IMR-90 (cell line): ENCODE measurements at regions not wholly inside any gene's neighbourhood (a gene's known extent, or its start where the extent isn't known, plus 50 kb on each side); places are given as distances from the start of the nearest gene placed in this dataset.

Experiments
- ATAC-seq: fragments of 200-7000 bp; cut with Tn5 transposase; 2 replicates; pipeline ENCODE4 v1.9.1; 2020; ENCODE audit warnings: low read depth, mild to moderate bottlenecking, moderate library complexity
- BruUV-seq: library from RNA; stranded (reverse); fragments of 400-500 nt; replicated peaks from 2 replicates; lab custom pipeline; 2021; lab: Mats Ljungman, UMichigan
- CTCF ChIA-PET: fragments of 300-600 bp; formaldehyde crosslinking; extraction: SDS; loops from one replicate; lab custom pipeline; 2021; ENCODE audit warnings: antibody characterized with exemption; lab: Yijun Ruan, JAX
- POLR2A ChIA-PET: fragments of 300-600 bp; sonication (Branson Sonifier 250); formaldehyde crosslinking; loops from one replicate; lab custom pipeline; 2022; ENCODE audit warnings: antibody characterized with exemption; ENCODE audit not compliant: unreplicated experiment; lab: Charles Lee
- DNase-seq: peaks from one replicate; pipeline ENCODE4 v3.0.0; 2013
- H2AFZ ChIP-seq: replicated peaks from 2 replicates; pipeline ENCODE3; 2013; ENCODE audit warnings: low read length, mild to moderate bottlenecking; ENCODE audit not compliant: poor library complexity
- H2AK5ac ChIP-seq: 2 replicates; pipeline ENCODE4 v1.6.1; 2013; ENCODE audit warnings: low read depth, low read length, inconsistent platforms
- H2AK9ac ChIP-seq: replicated peaks from 2 replicates; pipeline ENCODE3; 2013; ENCODE audit warnings: mild to moderate bottlenecking, low read depth, low read length, moderate library complexity; ENCODE audit not compliant: poor library complexity
- H2BK120ac ChIP-seq: 2 replicates; pipeline ENCODE4 v1.6.1; 2013; ENCODE audit warnings: low read depth, low read length, inconsistent platforms
- H2BK15ac ChIP-seq: 3 replicates; pipeline ENCODE4 v1.6.1; 2013; ENCODE audit warnings: low read depth, low read length, inconsistent platforms
- H2BK20ac ChIP-seq: 2 replicates; pipeline ENCODE4 v1.6.1; 2013; ENCODE audit warnings: low read depth, mild to moderate bottlenecking, inconsistent platforms, low read length, moderate library complexity
- H2BK5ac ChIP-seq: 2 replicates; pipeline ENCODE4 v1.6.1; 2013; ENCODE audit warnings: mild to moderate bottlenecking, low read depth, low read length, inconsistent platforms; ENCODE audit not compliant: poor library complexity, severe bottlenecking
- H3K14ac ChIP-seq: replicated peaks from 2 replicates; pipeline ENCODE4 v1.6.1; 2013; ENCODE audit warnings: low read depth, low read length, inconsistent platforms
- H3K18ac ChIP-seq: 2 replicates; pipeline ENCODE4 v1.6.1; 2013; ENCODE audit warnings: low read depth, low read length, control low read depth
- H3K23ac ChIP-seq: 2 replicates; pipeline ENCODE4 v1.6.1; 2013; ENCODE audit warnings: low read depth, low read length, inconsistent platforms
- H3K27ac ChIP-seq: 2 replicates; pipeline ENCODE4 v1.5.1; 2013; ENCODE audit warnings: mild to moderate bottlenecking, control low read depth, low read length; ENCODE audit not compliant: insufficient read depth
- H3K27me3 ChIP-seq: 2 replicates; pipeline ENCODE4 v1.6.1; 2013; ENCODE audit warnings: low read length; ENCODE audit not compliant: control insufficient read depth, insufficient read depth
- H3K36me3 ChIP-seq: 2 replicates; pipeline ENCODE4 v1.6.1; 2013; ENCODE audit warnings: low read length, mixed read lengths; ENCODE audit not compliant: control insufficient read depth, insufficient read depth
- H3K4ac ChIP-seq: 2 replicates; pipeline ENCODE4 v1.6.1; 2013; ENCODE audit warnings: low read depth, low read length, inconsistent platforms
- H3K4me1 ChIP-seq: 2 replicates; pipeline ENCODE4 v1.6.1; 2013; ENCODE audit warnings: low read length, mixed read lengths; ENCODE audit not compliant: control insufficient read depth, insufficient read depth
- H3K4me2 ChIP-seq: 2 replicates; pipeline ENCODE4 v1.6.1; 2013; ENCODE audit warnings: low read depth, mild to moderate bottlenecking, control low read depth, low read length, moderate library complexity
- H3K4me3 ChIP-seq: 2 replicates; pipeline ENCODE4 v1.5.1; 2013; ENCODE audit warnings: low read depth, mild to moderate bottlenecking, control low read depth, low read length, moderate library complexity; ENCODE audit not compliant: insufficient read depth
- H3K56ac ChIP-seq: 2 replicates; pipeline ENCODE4 v1.6.1; 2013; ENCODE audit warnings: low read length, inconsistent platforms; ENCODE audit not compliant: insufficient read depth; ENCODE audit errors: extremely low read depth
- H3K79me1 ChIP-seq, 2 experiments: 2 replicates each; pipeline ENCODE4 v1.6.1; 2013; ENCODE audit warnings: low read length in 2 of 2, inconsistent platforms in 1 of 2, low read depth in 1 of 2
- H3K9ac ChIP-seq: 2 replicates; pipeline ENCODE4 v1.6.1; 2013; ENCODE audit warnings: low read depth, low read length, control low read depth
- H3K9me1 ChIP-seq: 2 replicates; pipeline ENCODE4 v1.6.1; 2013; ENCODE audit warnings: low read length, inconsistent platforms; ENCODE audit not compliant: insufficient read depth
- H3K9me3 ChIP-seq: 2 replicates; pipeline ENCODE4 v1.6.1; 2013; ENCODE audit warnings: low read length; ENCODE audit not compliant: control insufficient read depth, insufficient read depth
- H4K20me1 ChIP-seq: 2 replicates; pipeline ENCODE4 v1.6.1; 2013; ENCODE audit warnings: low read length, inconsistent platforms; ENCODE audit not compliant: insufficient read depth
- H4K5ac ChIP-seq: 2 replicates; pipeline ENCODE4 v1.6.1; 2013; ENCODE audit warnings: mild to moderate bottlenecking, low read depth, low read length, control low read depth
- H4K8ac ChIP-seq, 2 experiments: 2 replicates each; pipeline ENCODE4 v1.6.1; 2013; ENCODE audit warnings: low read depth in 2 of 2, low read length in 2 of 2, control low read depth in 1 of 2, inconsistent platforms in 1 of 2
- H4K91ac ChIP-seq: 2 replicates; pipeline ENCODE4 v1.6.1; 2013; ENCODE audit warnings: low read depth, low read length, inconsistent platforms; ENCODE audit not compliant: insufficient read depth
- CEBPB ChIP-seq: IDR thresholded peaks from 2 replicates; pipeline ENCODE4 v1.6.1; 2012; ENCODE audit warnings: low read depth, low read length, improper control_type of control experiment
- CHD1 ChIP-seq: IDR thresholded peaks from 2 replicates; pipeline ENCODE4 v1.6.1; 2012; ENCODE audit warnings: low read depth, low read length, improper control_type of control experiment
- CTCF ChIP-seq: conservative IDR thresholded peaks from 2 replicates; pipeline ENCODE4 v1.5.1; 2012; ENCODE audit warnings: mild to moderate bottlenecking, low read depth, low read length, improper control_type of control experiment
- ELK1 ChIP-seq: fragments of 150-350 bp; IDR thresholded peaks from 2 replicates; pipeline ENCODE4 v1.6.1; 2016; ENCODE audit warnings: low read depth, mild to moderate bottlenecking, low read length, moderate library complexity, borderline replicate concordance
- FOS ChIP-seq: fragments of 150-350 bp; IDR thresholded peaks from 2 replicates; pipeline ENCODE4 v1.6.1; 2016; ENCODE audit warnings: low read depth, low read length
- MAFK ChIP-seq: IDR thresholded peaks from 2 replicates; pipeline ENCODE4 v1.6.1; 2012; ENCODE audit warnings: low read depth, low read length, improper control_type of control experiment
- MAZ ChIP-seq: IDR thresholded peaks from 2 replicates; pipeline ENCODE4 v1.6.1; 2012; ENCODE audit warnings: low read depth, mild to moderate bottlenecking, low read length, improper control_type of control experiment, moderate library complexity, borderline replicate concordance
- MXI1 ChIP-seq: IDR thresholded peaks from 2 replicates; pipeline ENCODE4 v1.6.1; 2012; ENCODE audit warnings: low read depth, mild to moderate bottlenecking, low read length, moderate library complexity, borderline replicate concordance
- POLR2A ChIP-seq: IDR thresholded peaks from 2 replicates; pipeline ENCODE4 v1.6.1; 2012; ENCODE audit warnings: mild to moderate bottlenecking, low read depth, low read length
- RAD21 ChIP-seq: IDR thresholded peaks from 2 replicates; pipeline ENCODE4 v1.6.1; 2012; ENCODE audit warnings: low read length, improper control_type of control experiment
- RCOR1 ChIP-seq: IDR thresholded peaks from 2 replicates; pipeline ENCODE4 v1.6.1; 2012; ENCODE audit warnings: mild to moderate bottlenecking, low read length, improper control_type of control experiment; ENCODE audit not compliant: insufficient replicate concordance
- RFX5 ChIP-seq: IDR thresholded peaks from 2 replicates; pipeline ENCODE4 v1.8.0; 2012; ENCODE audit warnings: low read depth, mild to moderate bottlenecking, low read length, moderate library complexity
- SMC3 ChIP-seq: fragments of 150-350 bp; IDR thresholded peaks from 2 replicates; pipeline ENCODE4 v1.6.1; 2016; ENCODE audit warnings: low read depth, mild to moderate bottlenecking, antibody characterized with exemption, low read length, moderate library complexity
- USF2 ChIP-seq: fragments of 150-350 bp; IDR thresholded peaks from 2 replicates; pipeline ENCODE4 v1.6.1; 2017; ENCODE audit warnings: mild to moderate bottlenecking, antibody characterized with exemption, low read length, low read depth
- dilution Hi-C: fragments of 300-500 bp; cut with HindIII; formaldehyde crosslinking; loops from one replicate; pipeline ENCODE4 v1.14.3; 2018; ENCODE audit warnings: low sequenced_read_pairs; ENCODE audit not compliant: unreplicated experiment
- in situ Hi-C: fragments of 300-500 bp; cut with MboI; formaldehyde crosslinking; loops from 3 replicates; pipeline ENCODE4 v1.14.3; 2019; ENCODE audit warnings: low sequenced_read_pairs, inconsistent platforms, mixed read lengths
- intact Hi-C: fragments of 100-400 bp; cut with micrococcal nuclease; formaldehyde crosslinking; loops from 2 replicates; pipeline ENCODE4 v1.10.0; 2022

- no peak for TF ChIP-seq POLR2A
- no peak for TF ChIP-seq MAFK
- no peak for TF ChIP-seq CEBPB
- TF ChIP-seq ELK1 = no peak
- no peak for TF ChIP-seq RAD21
- no peak for TF ChIP-seq USF2
- no peak for TF ChIP-seq MXI1
- no peak for TF ChIP-seq CHD1
- TF ChIP-seq CTCF = no peak
- no peak for TF ChIP-seq FOS
- TF ChIP-seq SMC3 = no peak
- no peak for TF ChIP-seq RFX5
- no peak for TF ChIP-seq RCOR1
- no peak for TF ChIP-seq MAZ
- in situ Hi-C loops = no loop called here
- CTCF ChIA-PET = no interaction called here
Observed at GRCh38 chr3:95456835-95457234, 1357.6 kb upstream of the EPHA6 start.

More at GRCh38 chr3:95456835-95457234, 1357.6 kb upstream of the EPHA6 start:
- intact Hi-C loops = no loop called here
- no peak overlapping the region for H2AFZ ChIP-seq
- H2AK5ac ChIP-seq = no peak overlapping the region
- ATAC-seq (no peak), DNase-seq (no peak)
- no peak overlapping the region for H2BK5ac ChIP-seq
- no peak overlapping the region for H3K4me2 ChIP-seq
- no peaks in the 10 kb centered on the region for H3K9me1 ChIP-seq
- no peaks in the 10 kb centered on the region for H3K27me3 ChIP-seq
- H3K9me3 ChIP-seq = peaks cover 3% of the 10 kb centered on the region; the same call in 1 of the 2 replicates
- no peak overlapping the region for H2BK15ac ChIP-seq
- dilution Hi-C loops = no loop called here
- H3K14ac ChIP-seq = no peak overlapping the region
- no peak overlapping the region for H3K18ac ChIP-seq
- no peaks in the 10 kb centered on the region for H3K36me3 ChIP-seq
- no peak overlapping the region for H4K5ac ChIP-seq
- no peak overlapping the region for H3K9ac ChIP-seq
- H3K27ac ChIP-seq = no peak overlapping the region
- H3K4me3 ChIP-seq = no peak overlapping the region
- BruUV-seq = no TSS peak
- H2BK20ac ChIP-seq = no peak overlapping the region
- H2AK9ac ChIP-seq = no peak overlapping the region
- H3K79me1 ChIP-seq = no peaks in the 10 kb centered on the region
- H3K4ac ChIP-seq = no peak overlapping the region
- no peak overlapping the region for H4K91ac ChIP-seq
- no peak overlapping the region for H3K23ac ChIP-seq
- H3K4me1 ChIP-seq = no peaks in the 10 kb centered on the region
- no peak overlapping the region for H3K56ac ChIP-seq
- no peak overlapping the region for H2BK120ac ChIP-seq
- POLR2A ChIA-PET = no interaction called here
- no peak overlapping the region for H4K8ac ChIP-seq
- no peaks in the 10 kb centered on the region for H4K20me1 ChIP-seq
